GM12878 (cell line): ENCODE measurements at regions not wholly inside any gene's neighbourhood (a gene's known extent, or its start where the extent isn't known, plus 50 kb on each side); places are given as distances from the start of the nearest gene placed in this dataset.

Source experiments
- ATAC-seq: fragments of 200-7000 bp; cut with Tn5 transposase; 3 replicates; pipeline ENCODE4 v1.9.1; 2020; ENCODE audit warnings: mild to moderate bottlenecking, moderate library complexity
- BruUV-seq: library from RNA; stranded (reverse); fragments of 400-500 nt; replicated peaks from 2 replicates; lab custom pipeline; 2021; lab: Mats Ljungman, UMichigan
- CTCF ChIA-PET: fragments of 300-600 bp; sonication (Branson Sonifier 250); formaldehyde crosslinking; extraction: SDS; loops from one replicate; lab custom pipeline; 2021; ENCODE audit warnings: inconsistent platforms; lab: Yijun Ruan, JAX
- POLR2A ChIA-PET: fragments of 350-600 bp; formaldehyde crosslinking; extraction: SDS; loops from one replicate; lab custom pipeline; 2021; ENCODE audit warnings: inconsistent platforms; lab: Charles Lee
- RAD21 ChIA-PET: fragments of 300-600 bp; sonication (Branson Sonifier 250); formaldehyde crosslinking; loops from one replicate; lab custom pipeline; 2023; ENCODE audit warnings: antibody characterized with exemption; ENCODE audit not compliant: unreplicated experiment; lab: Charles Lee
- SMC1A ChIA-PET: fragments of 300-600 bp; sonication (Branson Sonifier 250); formaldehyde crosslinking; loops from one replicate; lab custom pipeline; 2023; ENCODE audit not compliant: unreplicated experiment, uncharacterized antibody; lab: Charles Lee
- DNase-seq: peaks from one replicate; pipeline ENCODE4 v3.0.0-alpha.2; 2011; ENCODE audit warnings: low read depth, low spot score
- FAIRE-seq: peaks from 3 replicates; lab custom pipeline; 2011; peaks lifted over from hg19 to GRCh38; lab: Jason Lieb, UNC
- H2AFZ ChIP-seq: 2 replicates; pipeline ENCODE4 v1.6.0; 2011; ENCODE audit warnings: low read depth, low read length, control low read depth; ENCODE audit not compliant: control insufficient read depth
- H3K27ac ChIP-seq: 2 replicates; pipeline ENCODE4 v1.5.1; 2011; ENCODE audit warnings: control low read depth; ENCODE audit not compliant: control insufficient read depth, insufficient read depth
- H3K27me3 ChIP-seq, 2 experiments: replicated peaks in 1 of 2; 2 replicates each; pipeline versions ENCODE4 v1.6.0 to v1.6.1; 2011; ENCODE audit warnings: low read length in 1 of 2; ENCODE audit not compliant: control insufficient read depth in 2 of 2, insufficient read depth in 2 of 2
- H3K36me3 ChIP-seq, 2 experiments: 2 replicates each; pipeline ENCODE4 v1.5.1; 2011; ENCODE audit warnings: low read length in 1 of 2; ENCODE audit not compliant: control insufficient read depth in 2 of 2, insufficient read depth in 2 of 2
- H3K4me1 ChIP-seq: 2 replicates; pipeline ENCODE4 v1.6.1; 2011; ENCODE audit warnings: mild to moderate bottlenecking, low read length, moderate library complexity, mixed read lengths; ENCODE audit not compliant: control insufficient read depth, insufficient read depth
- H3K4me2 ChIP-seq: 2 replicates; pipeline ENCODE4 v1.6.0; 2011; ENCODE audit warnings: control low read depth; ENCODE audit not compliant: control insufficient read depth, insufficient read depth
- H3K4me3 ChIP-seq: fragments of 200-600 bp; sonication (generic); 2 replicates; pipeline ENCODE4 v1.5.1; 2016
- H3K79me2 ChIP-seq: 2 replicates; pipeline ENCODE4 v1.6.0; 2011; ENCODE audit warnings: low read length; ENCODE audit not compliant: control insufficient read depth, insufficient read depth
- H3K9ac ChIP-seq: 2 replicates; pipeline ENCODE4 v1.8.0; 2011; ENCODE audit warnings: low read length, control low read depth, mixed read lengths; ENCODE audit not compliant: control insufficient read depth, insufficient read depth
- H3K9me3 ChIP-seq: replicated peaks from 3 replicates; pipeline ENCODE4 v1.5.1; 2011; ENCODE audit warnings: mild to moderate bottlenecking, low read length; ENCODE audit not compliant: control insufficient read depth, insufficient read depth
- H4K20me1 ChIP-seq: 2 replicates; pipeline ENCODE4 v1.6.0; 2011; ENCODE audit not compliant: control insufficient read depth, insufficient read depth
- CBFB ChIP-seq: IDR thresholded peaks from 2 replicates; pipeline ENCODE4 v1.6.1; 2016; ENCODE audit warnings: antibody characterized with exemption, low read depth
- IKZF2 ChIP-seq, 2 experiments: fragments of 450-650 bp; IDR thresholded peaks; 2 replicates each; pipeline ENCODE4 v1.6.1; 2017; ENCODE audit warnings: mild to moderate bottlenecking in 2 of 2, moderate library complexity in 2 of 2
- NFIC ChIP-seq: IDR thresholded peaks from 2 replicates; pipeline ENCODE4 v1.6.1; 2012; ENCODE audit warnings: low read depth, mild to moderate bottlenecking, inconsistent platforms, low read length, moderate library complexity
- NFXL1 ChIP-seq: fragments of 450-650 bp; IDR thresholded peaks from 2 replicates; pipeline ENCODE4 v1.6.1; 2017; ENCODE audit warnings: antibody characterized with exemption, mild to moderate bottlenecking, borderline replicate concordance
- POLR2AphosphoS2 ChIP-seq: IDR thresholded peaks from 2 replicates; pipeline ENCODE4 v1.6.1; 2011; ENCODE audit warnings: low read depth, mild to moderate bottlenecking, low read length, improper control_type of control experiment, moderate library complexity
- SMARCA5 ChIP-seq: fragments of 450-650 bp; IDR thresholded peaks from 2 replicates; pipeline ENCODE4 v1.6.1; 2017; ENCODE audit warnings: mild to moderate bottlenecking
- SMC3 ChIP-seq: IDR thresholded peaks from 2 replicates; pipeline ENCODE4 v1.6.1; 2011; ENCODE audit warnings: low read length, improper control_type of control experiment, borderline replicate concordance
- WGBS: methylation state at CpG from one replicate; pipeline ENCODE4 v1.1.6; 2016; ENCODE audit warnings: low lambda C conversion rate; ENCODE audit not compliant: insufficient replicate concordance, insufficient coverage; ENCODE audit errors: missing lambda C conversion rate; 5-methylcytosine and 5-hydroxymethylcytosine counted together
- in situ Hi-C: fragments of 300-500 bp; cut with MboI; formaldehyde crosslinking; loops from 9 replicates; pipeline ENCODE4 v1.14.3; 2018; ENCODE audit warnings: mixed read lengths
- intact Hi-C: fragments of 100-400 bp; cut with micrococcal nuclease; formaldehyde crosslinking; loops from one replicate; pipeline ENCODE4 v1.14.2; 2022; ENCODE audit not compliant: unreplicated experiment
- TF ChIP-seq, protein P1 (sequence below): fragments of 150-350 bp; IDR thresholded peaks from 2 replicates; pipeline ENCODE4 v1.6.1; 2014; ENCODE audit warnings: mild to moderate bottlenecking, low read depth, low read length
- TF ChIP-seq, protein P2 (sequence below): IDR thresholded peaks from 2 replicates; pipeline ENCODE4 v1.6.1; 2012; ENCODE audit warnings: low read depth, low read length, improper control_type of control experiment

DNA sequence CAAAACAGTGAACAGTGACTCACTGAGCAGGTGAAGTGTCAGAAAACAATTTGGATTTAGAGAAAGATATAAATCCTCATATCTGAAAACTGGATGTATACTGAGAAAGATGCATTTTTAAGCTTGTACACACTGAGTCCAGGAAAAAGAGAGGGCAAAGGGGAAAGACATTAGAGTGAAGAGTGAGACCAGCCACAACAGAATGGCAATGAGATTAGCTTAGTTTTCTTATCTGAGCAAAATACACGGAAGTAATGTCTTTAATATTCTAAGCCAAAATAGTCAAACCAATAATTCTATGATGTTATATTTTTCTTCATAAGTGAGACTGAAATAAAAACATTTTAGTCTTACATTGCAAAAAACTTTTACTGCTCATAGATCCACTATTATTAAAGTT is 236.0 kb downstream of the SLITRK5 start:
- TF ChIP-seq POLR2AphosphoS2 (no peak), SMC3 (no peak), SMARCA5 (no peak), NFIC (no peak), NFXL1 (no peak)
- TF ChIP-seq, protein P1, sequence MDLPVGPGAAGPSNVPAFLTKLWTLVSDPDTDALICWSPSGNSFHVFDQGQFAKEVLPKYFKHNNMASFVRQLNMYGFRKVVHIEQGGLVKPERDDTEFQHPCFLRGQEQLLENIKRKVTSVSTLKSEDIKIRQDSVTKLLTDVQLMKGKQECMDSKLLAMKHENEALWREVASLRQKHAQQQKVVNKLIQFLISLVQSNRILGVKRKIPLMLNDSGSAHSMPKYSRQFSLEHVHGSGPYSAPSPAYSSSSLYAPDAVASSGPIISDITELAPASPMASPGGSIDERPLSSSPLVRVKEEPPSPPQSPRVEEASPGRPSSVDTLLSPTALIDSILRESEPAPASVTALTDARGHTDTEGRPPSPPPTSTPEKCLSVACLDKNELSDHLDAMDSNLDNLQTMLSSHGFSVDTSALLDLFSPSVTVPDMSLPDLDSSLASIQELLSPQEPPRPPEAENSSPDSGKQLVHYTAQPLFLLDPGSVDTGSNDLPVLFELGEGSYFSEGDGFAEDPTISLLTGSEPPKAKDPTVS = no peak
- RAD21 ChIA-PET = no interaction called here
- Histone ChIP-seq H3K4me1 (no peaks in the 10 kb centered on the region), H4K20me1 (no peaks in the 10 kb centered on the region), H3K27me3 (no peaks in the 10 kb centered on the region), H3K79me2 (no peaks in the 10 kb centered on the region), H2AFZ (no peak overlapping the region), H3K4me3 (no peak overlapping the region), H3K36me3 (no peaks in the 10 kb centered on the region), H3K9ac (no peak overlapping the region), H3K4me2 (no peak overlapping the region), H3K9me3 (no peaks in the 10 kb centered on the region), H3K27ac (no peak overlapping the region)
- intact Hi-C loops (no loop called here), in situ Hi-C loops (no loop called here)
- SMC1A ChIA-PET = interaction anchor here (0.9 kb wide), 1 partner anchor 186 kb away, joined by 3 read pairs; no protein-coding TSS in a partner anchor
- CTCF ChIA-PET = no interaction called here
- POLR2A ChIA-PET = no interaction called here
- FAIRE-seq (no peak), DNase-seq (no peak), ATAC-seq (no peak)
- 7% methylated on average over 1 of the region's 1 CpG for WGBS
- BruUV-seq = no TSS peak

DNA sequence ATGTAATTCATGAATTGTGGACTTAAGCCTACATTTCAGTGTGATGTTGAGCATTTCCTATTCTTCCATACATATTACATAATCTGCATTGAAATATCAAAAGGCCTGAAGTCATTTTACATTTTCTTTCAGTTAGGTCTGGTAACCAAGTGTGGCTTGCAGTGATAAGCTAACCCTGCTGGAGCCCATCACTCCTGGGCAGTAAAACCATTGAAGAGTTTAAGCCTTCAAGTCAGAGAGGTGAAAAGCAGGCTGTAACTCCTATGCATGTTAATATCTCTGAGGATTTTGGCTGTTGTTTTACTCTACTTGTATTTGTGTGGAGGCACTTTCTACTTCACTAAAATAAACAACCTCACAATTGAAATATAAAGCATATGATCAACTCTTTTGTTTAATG is 248.8 kb downstream of the SLITRK5 start:
- no peaks in the 10 kb centered on the region for H3K79me2 ChIP-seq
- no peak overlapping the region for H3K4me3 ChIP-seq
- ChIA-PET CTCF (no interaction called here), RAD21 (no interaction called here), SMC1A (no interaction called here), POLR2A (no interaction called here)
- H3K4me2 ChIP-seq = no peak overlapping the region
- FAIRE-seq = no peak
- no peaks in the 10 kb centered on the region for H3K9me3 ChIP-seq
- DNase-seq = no peak
- no TSS peak for BruUV-seq
- H3K4me1 ChIP-seq = no peaks in the 10 kb centered on the region
- in situ Hi-C loops (no loop called here), intact Hi-C loops (no loop called here)
- no peak for TF ChIP-seq CBFB
- TF ChIP-seq, protein P2, sequence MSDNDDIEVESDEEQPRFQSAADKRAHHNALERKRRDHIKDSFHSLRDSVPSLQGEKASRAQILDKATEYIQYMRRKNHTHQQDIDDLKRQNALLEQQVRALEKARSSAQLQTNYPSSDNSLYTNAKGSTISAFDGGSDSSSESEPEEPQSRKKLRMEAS = no peak
- TF ChIP-seq IKZF2 (IDR thresholded peaks at IDR 0.05) = no peak
- H2AFZ ChIP-seq = no peak overlapping the region
- no peaks in the 10 kb centered on the region for H3K27me3 ChIP-seq
- no peak overlapping the region for H3K27ac ChIP-seq
- ATAC-seq = no peak
- no peaks in the 10 kb centered on the region for H4K20me1 ChIP-seq
- H3K9ac ChIP-seq = no peak overlapping the region
- no peaks in the 10 kb centered on the region for H3K36me3 ChIP-seq
